Peyer's patch (tissue), 4 donors: ENCODE measurements at regions not wholly inside any gene's neighbourhood (a gene's known extent, or its start where the extent isn't known, plus 50 kb on each side); places are given as distances from the start of the nearest gene placed in this dataset.

Experiments used
- CTCF ChIP-seq, 6 experiments: fragments of 450-650 bp in 4 of 6; fragments of 200-600 bp in 2 of 6; sonication (generic) in 1 of 6; IDR thresholded peaks; one replicate each; pipeline ENCODE4 v1.5.1; 2017 to 2019; ENCODE audit warnings: antibody characterized with exemption in 6 of 6, mild to moderate bottlenecking in 3 of 6, moderate library complexity in 1 of 6
- POLR2A ChIP-seq, 2 donors: fragments of 450-650 bp; IDR thresholded peaks; one replicate each; pipeline ENCODE4 v1.5.1; 2017; ENCODE audit warnings: antibody characterized with exemption in 2 of 2, mild to moderate bottlenecking in 2 of 2, moderate library complexity in 2 of 2

GRCh38 chr6:51322505-51322904 is 503.8 kb downstream of the TFAP2B start:
- TF ChIP-seq CTCF (IDR thresholded peaks at IDR 0.05): no peak
- no peak for TF ChIP-seq POLR2A (IDR thresholded peaks at IDR 0.05)
